Large intestine (tissue), 3 donors: ENCODE measurements at regions not wholly inside any gene's neighbourhood (a gene's known extent, or its start where the extent isn't known, plus 50 kb on each side); places are given as distances from the start of the nearest gene placed in this dataset.

Experiments used
- DNase-seq, 2 donors: peaks; one replicate each; pipeline versions ENCODE4 v3.0.0 to v3.0.0-alpha.2; 2013
- H3K27ac ChIP-seq: one replicate; pipeline ENCODE4 v1.5.1; 2013; ENCODE audit warnings: low read length
- H3K27me3 ChIP-seq: 2 replicates; pipeline ENCODE4 v1.6.1; 2013; ENCODE audit warnings: low read length; ENCODE audit not compliant: control insufficient read depth, insufficient read depth
- H3K36me3 ChIP-seq: 2 replicates; pipeline ENCODE4 v1.6.1; 2013; ENCODE audit warnings: low read length; ENCODE audit not compliant: control insufficient read depth, insufficient read depth
- H3K4me1 ChIP-seq: one replicate; pipeline ENCODE4 v1.6.1; 2013; ENCODE audit warnings: low read length; ENCODE audit not compliant: control insufficient read depth, insufficient read depth
- H3K4me3 ChIP-seq: one replicate; pipeline ENCODE4 v1.5.1; 2013; ENCODE audit warnings: low read length
- H3K9me3 ChIP-seq: one replicate; pipeline ENCODE4 v1.6.1; 2013; ENCODE audit warnings: mild to moderate bottlenecking, low read depth, low read length, moderate library complexity; ENCODE audit not compliant: control insufficient read depth
- WGBS: methylation state at CpG from one replicate; pipeline ENCODE4 v1.1.5; 2013; ENCODE audit warnings: low lambda C conversion rate; ENCODE audit not compliant: insufficient coverage; 5-methylcytosine and 5-hydroxymethylcytosine counted together

DNA sequence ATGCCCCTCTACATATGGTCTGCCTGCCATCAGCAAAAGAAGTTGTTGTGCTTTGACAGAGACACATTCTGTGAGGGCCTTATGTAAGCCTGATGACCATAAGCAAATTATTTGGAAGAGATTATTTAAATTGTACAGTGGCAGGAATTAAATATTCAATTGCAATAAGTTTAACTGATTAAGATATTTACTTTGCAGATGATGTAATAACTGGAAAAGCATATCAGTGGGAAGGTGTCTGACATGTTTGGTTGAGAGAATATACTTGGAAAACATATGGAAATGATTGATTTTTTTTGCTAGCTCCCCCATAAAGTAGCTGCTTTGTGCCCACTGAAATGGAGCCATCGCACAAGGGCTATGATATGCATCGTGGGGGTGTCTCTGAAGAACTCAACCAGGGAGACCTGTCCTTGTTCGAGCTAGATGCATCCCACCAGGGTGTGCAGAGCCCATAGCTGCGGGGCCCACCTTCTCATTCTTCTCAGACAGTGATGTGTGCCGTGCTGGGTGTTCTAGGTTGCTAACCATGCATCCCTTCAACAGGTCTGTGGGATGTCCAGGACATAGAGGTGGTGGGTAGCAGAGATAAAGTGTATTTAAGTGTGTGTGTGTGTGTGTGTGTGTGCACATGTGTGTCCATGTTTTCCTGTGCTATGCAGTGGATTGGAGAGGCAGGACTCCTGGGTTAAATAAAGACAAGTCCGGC lies 90.4 kb upstream of the PARD3B start:
- Histone ChIP-seq H3K9me3 (no peaks in the 10 kb centered on the region), H3K4me3 (no peak overlapping the region), H3K27ac (no peak overlapping the region), H3K27me3 (no peaks in the 10 kb centered on the region), H3K4me1 (peaks cover 21% of the 10 kb centered on the region), H3K36me3 (no peaks in the 10 kb centered on the region)
- no CpG with 5 or more reads among the region's 6 CpGs for WGBS
- DNase-seq: no peak

DNA sequence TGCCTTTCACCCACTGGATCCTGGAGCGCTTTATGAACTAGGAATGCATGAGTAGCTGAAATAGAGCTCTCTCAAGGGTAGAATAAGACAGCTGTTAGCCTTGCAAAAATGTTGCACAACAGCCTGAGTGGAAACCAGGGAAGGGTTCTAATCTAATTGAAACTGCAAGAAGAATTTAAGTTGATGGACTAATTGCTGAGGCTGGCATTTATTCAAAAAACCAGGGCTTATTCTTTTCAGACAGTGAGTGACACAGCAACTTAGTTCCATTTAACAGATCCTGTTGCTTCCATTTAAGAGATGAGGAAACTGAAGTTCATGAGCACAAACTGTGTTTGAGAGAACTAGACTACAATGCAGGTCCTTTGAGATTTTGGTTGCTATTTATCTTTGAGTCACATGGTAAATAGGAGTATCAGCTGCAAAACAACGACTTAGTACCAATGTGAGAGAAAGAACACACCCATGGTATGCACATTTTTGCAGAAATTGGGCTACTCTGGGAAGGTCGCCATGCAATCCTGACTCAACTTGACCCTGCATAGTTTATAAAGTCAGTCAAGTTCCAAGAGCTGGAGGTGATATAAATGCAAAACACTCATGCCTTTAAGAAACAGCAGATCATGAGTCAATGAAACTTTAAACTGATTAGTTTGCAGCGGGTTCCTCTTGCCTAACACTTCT lies 76.4 kb upstream of the PARD3B start:
- Histone ChIP-seq H3K4me3 (no peak overlapping the region), H3K27ac (no peak overlapping the region), H3K9me3 (no peaks in the 10 kb centered on the region), H3K27me3 (no peaks in the 10 kb centered on the region), H3K36me3 (no peaks in the 10 kb centered on the region), H3K4me1 (peaks cover 4% of the 10 kb centered on the region)
- DNase-seq: no peak
- 100% methylated on average over 1 of the region's 4 CpGs for WGBS

GRCh38 chr2:204470178-204470620 lies 75.1 kb upstream of the PARD3B start:
- Histone ChIP-seq H3K9me3 (no peaks in the 10 kb centered on the region), H3K4me1 (peaks cover 4% of the 10 kb centered on the region), H3K4me3 (no peak overlapping the region), H3K36me3 (no peaks in the 10 kb centered on the region), H3K27ac (no peak overlapping the region), H3K27me3 (no peaks in the 10 kb centered on the region)
- 75% methylated on average over 2 of the region's 4 CpGs for WGBS
- no peak for DNase-seq

DNA sequence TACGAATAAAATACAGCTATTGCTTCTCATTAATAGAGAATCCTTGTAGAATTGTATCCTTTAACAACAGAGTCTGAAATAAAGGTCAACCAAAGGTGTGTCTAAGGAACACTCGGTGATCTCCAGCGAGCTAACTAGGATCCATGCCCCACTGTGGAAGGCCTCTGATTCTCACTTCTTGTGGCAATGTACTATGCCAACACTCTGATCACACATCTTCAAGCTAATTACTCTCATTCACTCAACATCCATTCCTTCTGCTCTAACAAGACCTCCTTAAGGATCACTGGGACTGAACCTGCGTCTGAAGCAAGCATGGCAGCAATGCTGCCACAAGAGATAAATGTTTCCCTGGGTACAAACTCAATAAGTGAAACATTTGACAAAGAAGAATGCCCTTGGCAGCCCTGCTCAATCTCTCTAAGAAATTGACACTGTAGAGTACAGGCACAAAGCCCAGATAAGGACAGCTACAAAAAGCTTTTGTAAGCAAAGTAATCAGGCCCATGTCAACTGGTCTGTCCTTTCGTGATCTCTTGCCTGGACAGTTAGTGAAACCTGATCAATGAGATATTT lies 74.6 kb upstream of the PARD3B start:
- Histone ChIP-seq H3K27me3 (no peaks in the 10 kb centered on the region), H3K36me3 (no peaks in the 10 kb centered on the region), H3K27ac (no peak overlapping the region), H3K4me1 (peaks cover 4% of the 10 kb centered on the region), H3K4me3 (no peak overlapping the region), H3K9me3 (no peaks in the 10 kb centered on the region)
- WGBS: no CpG with 5 or more reads among the region's 5 CpGs
- DNase-seq: no peak

DNA sequence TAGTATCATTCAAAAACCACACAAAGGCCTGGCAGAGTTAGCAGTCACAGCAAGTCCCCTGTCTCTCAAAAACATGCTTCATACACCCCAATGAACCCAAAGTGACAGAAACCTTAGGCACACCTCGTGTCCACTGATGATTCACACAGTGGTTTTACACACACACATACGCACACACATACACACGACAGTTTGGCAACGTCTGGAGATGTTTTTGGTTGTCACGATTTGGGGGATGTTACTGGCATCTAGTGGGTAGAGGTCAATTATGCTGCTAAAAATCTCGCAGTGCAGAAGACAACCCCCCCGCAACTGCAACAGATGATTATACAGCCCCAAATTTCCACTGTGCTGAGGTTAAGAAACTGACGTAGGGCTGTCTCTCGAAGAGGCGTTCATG lies 72.9 kb upstream of the PARD3B start:
- no peak for DNase-seq
- Histone ChIP-seq H3K4me1 (peaks cover 4% of the 10 kb centered on the region), H3K4me3 (no peak overlapping the region), H3K27ac (no peak overlapping the region), H3K36me3 (no peaks in the 10 kb centered on the region), H3K27me3 (no peaks in the 10 kb centered on the region), H3K9me3 (no peaks in the 10 kb centered on the region)
- WGBS: 79% methylated on average over 3 of the region's 10 CpGs

GRCh38 chr2:204473224-204473623 lies 72.1 kb upstream of the PARD3B start:
- peak; percentile 32 to 70 for DNase-seq
- Histone ChIP-seq H3K27ac (no peak overlapping the region), H3K4me1 (peaks cover 4% of the 10 kb centered on the region), H3K4me3 (no peak overlapping the region), H3K36me3 (no peaks in the 10 kb centered on the region), H3K9me3 (no peaks in the 10 kb centered on the region), H3K27me3 (no peaks in the 10 kb centered on the region)
- 29% methylated on average over 4 of the region's 6 CpGs for WGBS

DNA sequence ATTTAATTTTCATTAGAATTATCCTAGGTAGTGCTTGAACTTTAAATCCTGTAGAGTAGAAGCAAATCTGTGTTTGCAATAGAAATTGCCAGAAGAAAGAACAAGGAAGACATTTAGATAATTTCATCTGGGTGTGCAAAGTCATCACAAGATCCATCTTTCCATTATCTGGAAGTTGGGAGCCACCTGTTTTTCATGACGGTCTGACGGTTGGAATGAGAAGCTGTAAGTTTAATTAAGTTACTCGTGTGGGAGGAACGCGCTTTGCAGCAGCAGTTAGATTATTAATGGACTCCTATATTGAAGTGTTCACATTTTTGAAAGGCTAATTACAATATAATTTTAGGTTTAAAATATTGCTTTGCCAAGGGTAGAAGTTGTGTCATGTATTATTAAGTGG lies 69.9 kb upstream of the PARD3B start:
- no peaks in the 10 kb centered on the region for H3K27me3 ChIP-seq
- H3K4me1 ChIP-seq: peaks cover 4% of the 10 kb centered on the region
- no peak overlapping the region for H3K27ac ChIP-seq
- H3K9me3 ChIP-seq: no peaks in the 10 kb centered on the region
- DNase-seq: no peak
- 60% methylated on average over 2 of the region's 5 CpGs for WGBS
- H3K4me3 ChIP-seq: no peak overlapping the region
- H3K36me3 ChIP-seq: no peaks in the 10 kb centered on the region

- no peak for DNase-seq
- no CpG with 5 or more reads among the region's 4 CpGs for WGBS
- Histone ChIP-seq H3K36me3 (no peaks in the 10 kb centered on the region), H3K4me1 (peaks cover 2% of the 10 kb centered on the region), H3K4me3 (no peak overlapping the region), H3K9me3 (no peaks in the 10 kb centered on the region), H3K27ac (no peak overlapping the region), H3K27me3 (no peaks in the 10 kb centered on the region)
These were observed 67.8 kb upstream of the PARD3B start for GRCh38 chr2:204477358-204477950.

DNA sequence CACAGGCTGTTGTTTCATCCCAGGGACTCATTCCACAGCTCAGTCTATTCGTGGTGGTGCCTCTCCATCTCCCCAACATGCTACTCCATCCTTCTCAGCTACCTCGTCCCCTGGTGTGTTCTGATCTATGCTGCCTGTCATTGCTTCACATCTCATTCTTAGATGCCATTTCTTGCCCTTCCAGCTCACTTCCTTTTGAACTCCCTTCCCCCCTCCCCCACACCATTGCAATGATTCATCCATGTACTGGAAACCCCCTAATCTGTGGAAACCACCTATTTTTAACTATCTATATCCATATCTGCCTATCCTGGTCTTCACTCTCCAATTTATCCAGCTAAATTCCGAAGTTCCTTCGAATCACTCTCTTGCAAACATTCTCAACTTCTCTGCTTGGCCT lies 65.7 kb upstream of the PARD3B start:
- H3K4me3 ChIP-seq: no peak overlapping the region
- H3K4me1 ChIP-seq: peaks cover 9% of the 10 kb centered on the region
- H3K9me3 ChIP-seq: no peaks in the 10 kb centered on the region
- H3K27me3 ChIP-seq: no peaks in the 10 kb centered on the region
- no peak for DNase-seq
- WGBS: 74% methylated on average over 4 of the region's 4 CpGs
- H3K36me3 ChIP-seq: no peaks in the 10 kb centered on the region
- H3K27ac ChIP-seq: no peak overlapping the region

DNA sequence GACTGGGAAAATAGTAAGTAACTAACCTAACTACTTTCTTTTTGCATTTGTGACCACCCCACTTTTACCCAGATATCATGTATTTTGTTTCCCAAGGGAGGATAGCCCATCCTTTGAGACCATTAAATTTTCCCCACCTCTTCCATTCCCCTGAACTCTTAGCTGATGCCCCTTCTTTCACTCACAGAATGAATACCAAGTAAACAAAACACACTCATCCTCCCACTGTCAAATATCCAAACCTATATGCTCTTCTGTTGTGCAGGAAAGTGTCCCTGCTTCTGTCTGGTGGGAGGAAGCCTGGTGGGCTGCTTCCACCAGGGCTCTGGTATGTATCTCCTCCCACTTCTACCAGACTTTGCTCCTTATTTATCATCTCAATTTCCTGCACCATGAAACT lies 64.6 kb upstream of the PARD3B start:
- Histone ChIP-seq H3K4me3 (no peak overlapping the region), H3K27ac (no peak overlapping the region)
- DNase-seq: no peak

More for the DNA sequence above, 64.6 kb upstream of the PARD3B start:
- peaks cover 9% of the 10 kb centered on the region for H3K4me1 ChIP-seq
- no peaks in the 10 kb centered on the region for H3K27me3 ChIP-seq
- H3K36me3 ChIP-seq: no peaks in the 10 kb centered on the region
- no peaks in the 10 kb centered on the region for H3K9me3 ChIP-seq
